ENCODE measurements at regions not wholly inside any gene's neighbourhood (a gene's known extent, or its start where the extent isn't known, plus 50 kb on each side); places are given as distances from the start of the nearest gene placed in this dataset.

DNA sequence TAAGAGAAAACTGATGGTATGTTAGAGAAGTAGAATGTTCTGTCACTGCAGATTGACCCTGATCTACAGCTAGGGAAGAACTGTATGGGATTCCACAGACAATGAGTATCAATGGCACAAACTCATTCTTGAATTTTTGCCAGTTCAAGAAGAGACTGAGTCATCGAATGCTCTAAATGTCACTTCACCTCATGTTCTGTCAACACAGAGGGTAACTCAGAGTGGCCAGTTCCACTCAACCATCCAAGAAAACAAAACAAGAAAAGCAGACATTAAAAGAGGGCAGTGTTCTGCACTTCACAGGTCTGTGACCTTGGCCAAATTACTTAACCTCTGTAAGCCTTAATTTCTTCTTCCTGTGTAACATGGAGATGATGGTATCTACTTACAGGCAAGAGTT is 132.2 kb upstream of the HMHB1 start (continued):
- TF ChIP-seq, protein P1, sequence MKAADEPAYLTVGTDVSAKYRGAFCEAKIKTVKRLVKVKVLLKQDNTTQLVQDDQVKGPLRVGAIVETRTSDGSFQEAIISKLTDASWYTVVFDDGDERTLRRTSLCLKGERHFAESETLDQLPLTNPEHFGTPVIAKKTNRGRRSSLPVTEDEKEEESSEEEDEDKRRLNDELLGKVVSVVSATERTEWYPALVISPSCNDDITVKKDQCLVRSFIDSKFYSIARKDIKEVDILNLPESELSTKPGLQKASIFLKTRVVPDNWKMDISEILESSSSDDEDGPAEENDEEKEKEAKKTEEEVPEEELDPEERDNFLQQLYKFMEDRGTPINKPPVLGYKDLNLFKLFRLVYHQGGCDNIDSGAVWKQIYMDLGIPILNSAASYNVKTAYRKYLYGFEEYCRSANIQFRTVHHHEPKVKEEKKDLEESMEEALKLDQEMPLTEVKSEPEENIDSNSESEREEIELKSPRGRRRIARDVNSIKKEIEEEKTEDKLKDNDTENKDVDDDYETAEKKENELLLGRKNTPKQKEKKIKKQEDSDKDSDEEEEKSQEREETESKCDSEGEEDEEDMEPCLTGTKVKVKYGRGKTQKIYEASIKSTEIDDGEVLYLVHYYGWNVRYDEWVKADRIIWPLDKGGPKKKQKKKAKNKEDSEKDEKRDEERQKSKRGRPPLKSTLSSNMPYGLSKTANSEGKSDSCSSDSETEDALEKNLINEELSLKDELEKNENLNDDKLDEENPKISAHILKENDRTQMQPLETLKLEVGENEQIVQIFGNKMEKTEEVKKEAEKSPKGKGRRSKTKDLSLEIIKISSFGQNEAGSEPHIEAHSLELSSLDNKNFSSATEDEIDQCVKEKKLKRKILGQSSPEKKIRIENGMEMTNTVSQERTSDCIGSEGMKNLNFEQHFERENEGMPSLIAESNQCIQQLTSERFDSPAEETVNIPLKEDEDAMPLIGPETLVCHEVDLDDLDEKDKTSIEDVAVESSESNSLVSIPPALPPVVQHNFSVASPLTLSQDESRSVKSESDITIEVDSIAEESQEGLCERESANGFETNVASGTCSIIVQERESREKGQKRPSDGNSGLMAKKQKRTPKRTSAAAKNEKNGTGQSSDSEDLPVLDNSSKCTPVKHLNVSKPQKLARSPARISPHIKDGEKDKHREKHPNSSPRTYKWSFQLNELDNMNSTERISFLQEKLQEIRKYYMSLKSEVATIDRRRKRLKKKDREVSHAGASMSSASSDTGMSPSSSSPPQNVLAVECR (CRISPR knock-in tag; IDR thresholded peaks at IDR 0.05; ENCODE audit: borderline replicate concordance), result no peak
- TF ChIP-seq SOX13 (IDR thresholded peaks at IDR 0.05) (no peak), SOX13 (CRISPR knock-in tag; conservative IDR thresholded peaks at IDR 0.05 in 1 of 2, IDR thresholded peaks at IDR 0.05 in 1 of 2) (peak in 1 of 2 experiments; percentile 65; a peak in 2 of 4 replicates), MBNL3 (CRISPR knock-in tag; conservative IDR thresholded peaks at IDR 0.05) (no peak), SALL1 (CRISPR knock-in tag; IDR thresholded peaks at IDR 0.05) (no peak; the same call in 1 of the 2 replicates), GTF2F1 (IDR thresholded peaks at IDR 0.05; ENCODE audit: low read length) (no peak), ZNF563 (CRISPR knock-in tag; IDR thresholded peaks at IDR 0.05) (no peak), JDP2 (CRISPR knock-in tag; IDR thresholded peaks at IDR 0.05; ENCODE audit: borderline replicate concordance) (no peak), RARA (CRISPR knock-in tag; IDR thresholded peaks at IDR 0.05) (peak; percentile 81), ZNF713 (CRISPR knock-in tag; IDR thresholded peaks at IDR 0.05) (no peak), GZF1 (CRISPR knock-in tag; IDR thresholded peaks at IDR 0.05) (no peak), ZSCAN20 (CRISPR knock-in tag; IDR thresholded peaks at IDR 0.05; ENCODE audit: borderline replicate concordance) (no peak), ZNF777 (CRISPR knock-in tag; IDR thresholded peaks at IDR 0.05) (no peak), MAFF (IDR thresholded peaks at IDR 0.05; ENCODE audit: low read depth, low read length) (peak; percentile 40; the same call in 1 of the 2 replicates), TBX2 (CRISPR knock-in tag; IDR thresholded peaks at IDR 0.05; ENCODE audit: borderline replicate concordance) (no peak), FOXM1 (CRISPR knock-in tag; IDR thresholded peaks at IDR 0.05) (no peak), ZSCAN31 (CRISPR knock-in tag; IDR thresholded peaks at IDR 0.05; ENCODE audit: low read depth) (no peak)
- TF ChIP-seq, protein P2, sequence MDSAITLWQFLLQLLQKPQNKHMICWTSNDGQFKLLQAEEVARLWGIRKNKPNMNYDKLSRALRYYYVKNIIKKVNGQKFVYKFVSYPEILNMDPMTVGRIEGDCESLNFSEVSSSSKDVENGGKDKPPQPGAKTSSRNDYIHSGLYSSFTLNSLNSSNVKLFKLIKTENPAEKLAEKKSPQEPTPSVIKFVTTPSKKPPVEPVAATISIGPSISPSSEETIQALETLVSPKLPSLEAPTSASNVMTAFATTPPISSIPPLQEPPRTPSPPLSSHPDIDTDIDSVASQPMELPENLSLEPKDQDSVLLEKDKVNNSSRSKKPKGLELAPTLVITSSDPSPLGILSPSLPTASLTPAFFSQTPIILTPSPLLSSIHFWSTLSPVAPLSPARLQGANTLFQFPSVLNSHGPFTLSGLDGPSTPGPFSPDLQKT (CRISPR knock-in tag; IDR thresholded peaks at IDR 0.05; ENCODE audit: borderline replicate concordance), result no peak
- TF ChIP-seq, protein P3, sequence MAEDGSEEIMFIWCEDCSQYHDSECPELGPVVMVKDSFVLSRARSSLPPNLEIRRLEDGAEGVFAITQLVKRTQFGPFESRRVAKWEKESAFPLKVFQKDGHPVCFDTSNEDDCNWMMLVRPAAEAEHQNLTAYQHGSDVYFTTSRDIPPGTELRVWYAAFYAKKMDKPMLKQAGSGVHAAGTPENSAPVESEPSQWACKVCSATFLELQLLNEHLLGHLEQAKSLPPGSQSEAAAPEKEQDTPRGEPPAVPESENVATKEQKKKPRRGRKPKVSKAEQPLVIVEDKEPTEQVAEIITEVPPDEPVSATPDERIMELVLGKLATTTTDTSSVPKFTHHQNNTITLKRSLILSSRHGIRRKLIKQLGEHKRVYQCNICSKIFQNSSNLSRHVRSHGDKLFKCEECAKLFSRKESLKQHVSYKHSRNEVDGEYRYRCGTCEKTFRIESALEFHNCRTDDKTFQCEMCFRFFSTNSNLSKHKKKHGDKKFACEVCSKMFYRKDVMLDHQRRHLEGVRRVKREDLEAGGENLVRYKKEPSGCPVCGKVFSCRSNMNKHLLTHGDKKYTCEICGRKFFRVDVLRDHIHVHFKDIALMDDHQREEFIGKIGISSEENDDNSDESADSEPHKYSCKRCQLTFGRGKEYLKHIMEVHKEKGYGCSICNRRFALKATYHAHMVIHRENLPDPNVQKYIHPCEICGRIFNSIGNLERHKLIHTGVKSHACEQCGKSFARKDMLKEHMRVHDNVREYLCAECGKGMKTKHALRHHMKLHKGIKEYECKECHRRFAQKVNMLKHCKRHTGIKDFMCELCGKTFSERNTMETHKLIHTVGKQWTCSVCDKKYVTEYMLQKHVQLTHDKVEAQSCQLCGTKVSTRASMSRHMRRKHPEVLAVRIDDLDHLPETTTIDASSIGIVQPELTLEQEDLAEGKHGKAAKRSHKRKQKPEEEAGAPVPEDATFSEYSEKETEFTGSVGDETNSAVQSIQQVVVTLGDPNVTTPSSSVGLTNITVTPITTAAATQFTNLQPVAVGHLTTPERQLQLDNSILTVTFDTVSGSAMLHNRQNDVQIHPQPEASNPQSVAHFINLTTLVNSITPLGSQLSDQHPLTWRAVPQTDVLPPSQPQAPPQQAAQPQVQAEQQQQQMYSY (CRISPR knock-in tag; IDR thresholded peaks at IDR 0.05), result no peak
- TF ChIP-seq, protein P4, sequence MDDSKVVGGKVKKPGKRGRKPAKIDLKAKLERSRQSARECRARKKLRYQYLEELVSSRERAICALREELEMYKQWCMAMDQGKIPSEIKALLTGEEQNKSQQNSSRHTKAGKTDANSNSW (CRISPR knock-in tag; IDR thresholded peaks at IDR 0.05; ENCODE audit: borderline replicate concordance), result no peak
- TF ChIP-seq, protein P5, sequence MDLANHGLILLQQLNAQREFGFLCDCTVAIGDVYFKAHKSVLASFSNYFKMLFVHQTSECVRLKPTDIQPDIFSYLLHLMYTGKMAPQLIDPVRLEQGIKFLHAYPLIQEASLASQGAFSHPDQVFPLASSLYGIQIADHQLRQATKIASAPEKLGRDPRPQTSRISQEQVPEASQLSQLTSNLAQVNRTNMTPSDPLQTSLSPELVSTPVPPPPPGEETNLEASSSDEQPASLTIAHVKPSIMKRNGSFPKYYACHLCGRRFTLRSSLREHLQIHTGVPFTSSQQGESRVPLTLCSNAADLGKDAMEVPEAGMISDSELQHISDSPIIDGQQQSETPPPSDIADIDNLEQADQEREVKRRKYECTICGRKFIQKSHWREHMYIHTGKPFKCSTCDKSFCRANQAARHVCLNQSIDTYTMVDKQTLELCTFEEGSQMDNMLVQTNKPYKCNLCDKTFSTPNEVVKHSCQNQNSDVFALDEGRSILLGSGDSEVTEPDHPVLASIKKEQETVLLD (CRISPR knock-in tag; IDR thresholded peaks at IDR 0.05; ENCODE audit: low read depth), result no peak

Measured in HepG2 (cell line).